Glutamatergic neuron (in vitro differentiated cells): ENCODE measurements at regions not wholly inside any gene's neighbourhood (a gene's known extent, or its start where the extent isn't known, plus 50 kb on each side); places are given as distances from the start of the nearest gene placed in this dataset.

Source experiments
- DNase-seq: peaks from one replicate; pipeline ENCODE4 v3.0.0; 2022
- H3K27ac Mint-ChIP-seq: one replicate; pipeline ENCODE4 v1.8.0; 2020; ENCODE audit warnings: mild to moderate bottlenecking, mixed read lengths, inconsistent platforms; ENCODE audit not compliant: unreplicated experiment
- H3K27me3 Mint-ChIP-seq: one replicate; pipeline ENCODE4 v1.8.0; 2020; ENCODE audit warnings: mild to moderate bottlenecking, moderate library complexity, mixed read lengths, inconsistent platforms; ENCODE audit not compliant: unreplicated experiment
- H3K36me3 Mint-ChIP-seq: one replicate; pipeline ENCODE4 v1.8.0; 2020; ENCODE audit warnings: mild to moderate bottlenecking, mixed read lengths, inconsistent platforms; ENCODE audit not compliant: unreplicated experiment
- H3K4me1 Mint-ChIP-seq: one replicate; pipeline ENCODE4 v1.8.0; 2020; ENCODE audit warnings: mild to moderate bottlenecking, low read depth, mixed read lengths, inconsistent platforms; ENCODE audit not compliant: unreplicated experiment
- H3K4me3 Mint-ChIP-seq: one replicate; pipeline ENCODE4 v1.8.0; 2020; ENCODE audit warnings: mild to moderate bottlenecking, mixed read lengths, inconsistent platforms; ENCODE audit not compliant: unreplicated experiment
- H3K9me3 Mint-ChIP-seq: one replicate; pipeline ENCODE4 v1.8.0; 2020; ENCODE audit warnings: mild to moderate bottlenecking, moderate library complexity, mixed read lengths, inconsistent platforms; ENCODE audit not compliant: unreplicated experiment
- TF ChIP-seq, protein P1 (sequence below): fragments of 200-600 bp; sonication (generic); IDR thresholded peaks from one replicate; pipeline ENCODE4 v1.5.0; 2021; ENCODE audit not compliant: partially characterized antibody, unreplicated experiment

- DNase-seq: no peak
- H3K4me1 Mint-ChIP-seq: no peaks in the 10 kb centered on the region
- peaks cover 2% of the 10 kb centered on the region for H3K27me3 Mint-ChIP-seq
- TF ChIP-seq, protein P1, sequence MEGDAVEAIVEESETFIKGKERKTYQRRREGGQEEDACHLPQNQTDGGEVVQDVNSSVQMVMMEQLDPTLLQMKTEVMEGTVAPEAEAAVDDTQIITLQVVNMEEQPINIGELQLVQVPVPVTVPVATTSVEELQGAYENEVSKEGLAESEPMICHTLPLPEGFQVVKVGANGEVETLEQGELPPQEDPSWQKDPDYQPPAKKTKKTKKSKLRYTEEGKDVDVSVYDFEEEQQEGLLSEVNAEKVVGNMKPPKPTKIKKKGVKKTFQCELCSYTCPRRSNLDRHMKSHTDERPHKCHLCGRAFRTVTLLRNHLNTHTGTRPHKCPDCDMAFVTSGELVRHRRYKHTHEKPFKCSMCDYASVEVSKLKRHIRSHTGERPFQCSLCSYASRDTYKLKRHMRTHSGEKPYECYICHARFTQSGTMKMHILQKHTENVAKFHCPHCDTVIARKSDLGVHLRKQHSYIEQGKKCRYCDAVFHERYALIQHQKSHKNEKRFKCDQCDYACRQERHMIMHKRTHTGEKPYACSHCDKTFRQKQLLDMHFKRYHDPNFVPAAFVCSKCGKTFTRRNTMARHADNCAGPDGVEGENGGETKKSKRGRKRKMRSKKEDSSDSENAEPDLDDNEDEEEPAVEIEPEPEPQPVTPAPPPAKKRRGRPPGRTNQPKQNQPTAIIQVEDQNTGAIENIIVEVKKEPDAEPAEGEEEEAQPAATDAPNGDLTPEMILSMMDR: no peak
- H3K36me3 Mint-ChIP-seq: peaks cover 6% of the 10 kb centered on the region
- H3K9me3 Mint-ChIP-seq: peaks cover 4% of the 10 kb centered on the region
- H3K27ac Mint-ChIP-seq: no peak overlapping the region
- no peak overlapping the region for H3K4me3 Mint-ChIP-seq
Observed at GRCh38 chr5:10173716-10174115, 76.0 kb downstream of the ATPSCKMT start.

- TF ChIP-seq, protein P1: no peak
- H3K27me3 Mint-ChIP-seq: peaks cover 2% of the 10 kb centered on the region
- H3K36me3 Mint-ChIP-seq: peaks cover 5% of the 10 kb centered on the region
- no peaks in the 10 kb centered on the region for H3K4me1 Mint-ChIP-seq
- DNase-seq: no peak
- no peak overlapping the region for H3K4me3 Mint-ChIP-seq
- no peak overlapping the region for H3K27ac Mint-ChIP-seq
- peaks cover 5% of the 10 kb centered on the region for H3K9me3 Mint-ChIP-seq
Observed at GRCh38 chr5:10172247-10172646, 77.4 kb downstream of the ATPSCKMT start.

GRCh38 chr5:10169359-10169758 is 80.3 kb downstream of the ATPSCKMT start:
- H3K4me3 Mint-ChIP-seq: no peak overlapping the region
- H3K27ac Mint-ChIP-seq: no peak overlapping the region
- DNase-seq: no peak
- peaks cover 9% of the 10 kb centered on the region for H3K9me3 Mint-ChIP-seq
- TF ChIP-seq, protein P1: no peak
- peaks cover 21% of the 10 kb centered on the region for H3K36me3 Mint-ChIP-seq
- H3K4me1 Mint-ChIP-seq: no peaks in the 10 kb centered on the region
- H3K27me3 Mint-ChIP-seq: peaks cover 2% of the 10 kb centered on the region

DNA sequence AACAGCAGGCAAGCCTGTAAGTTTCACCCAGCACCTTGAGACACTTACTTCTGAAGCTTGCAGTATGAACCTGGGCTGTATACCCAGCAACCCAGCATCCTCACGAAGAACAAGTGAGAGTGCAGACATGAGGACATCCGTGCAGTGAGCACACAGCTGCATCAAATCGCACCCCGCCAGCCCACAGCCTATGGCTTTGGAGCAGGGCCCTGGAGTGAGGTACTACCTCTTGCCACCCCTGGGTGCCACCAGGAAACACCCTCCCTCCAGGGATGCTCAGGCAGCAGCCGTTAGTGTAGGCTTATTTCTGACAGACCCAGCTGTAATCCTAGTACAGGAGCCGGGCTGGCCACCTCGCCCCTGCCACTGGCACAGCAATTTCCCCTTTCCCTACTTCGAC is 81.4 kb downstream of the ATPSCKMT start:
- H3K27ac Mint-ChIP-seq: no peak overlapping the region
- H3K27me3 Mint-ChIP-seq: no peaks in the 10 kb centered on the region
- H3K9me3 Mint-ChIP-seq: peaks cover 9% of the 10 kb centered on the region
- no peak overlapping the region for H3K4me3 Mint-ChIP-seq
- TF ChIP-seq, protein P1: no peak
- H3K4me1 Mint-ChIP-seq: no peaks in the 10 kb centered on the region
- no peak for DNase-seq
- H3K36me3 Mint-ChIP-seq: peaks cover 24% of the 10 kb centered on the region

DNA sequence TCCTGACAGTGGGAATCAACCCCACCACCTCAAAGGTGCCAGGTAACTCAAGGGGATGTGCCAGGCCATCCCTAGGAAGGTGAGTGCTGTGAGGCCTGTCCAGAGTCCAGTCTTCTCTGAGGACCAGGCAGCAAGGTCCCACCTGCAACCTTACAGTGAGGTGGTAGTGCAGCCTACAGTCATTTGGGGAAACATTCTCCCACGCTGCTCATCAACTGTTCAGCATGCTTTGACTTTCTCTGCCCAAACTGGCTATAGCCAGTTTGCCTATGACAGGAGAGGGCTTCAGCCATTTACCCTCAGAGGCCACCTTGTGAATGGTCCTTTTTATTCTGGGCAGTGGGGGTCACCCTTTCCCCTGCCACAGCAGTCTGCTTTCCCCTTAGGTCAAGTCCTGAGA is 81.9 kb downstream of the ATPSCKMT start:
- H3K27me3 Mint-ChIP-seq: no peaks in the 10 kb centered on the region
- H3K27ac Mint-ChIP-seq: no peak overlapping the region
- no peak overlapping the region for H3K4me3 Mint-ChIP-seq
- DNase-seq: no peak
- TF ChIP-seq, protein P1: no peak
- peaks cover 24% of the 10 kb centered on the region for H3K36me3 Mint-ChIP-seq
- no peaks in the 10 kb centered on the region for H3K4me1 Mint-ChIP-seq
- H3K9me3 Mint-ChIP-seq: peaks cover 9% of the 10 kb centered on the region
